GM19025 (cell line): ENCODE measurements at regions not wholly inside any gene's neighbourhood (a gene's known extent, or its start where the extent isn't known, plus 50 kb on each side); places are given as distances from the start of the nearest gene placed in this dataset.
"Not testable (repeated sequence)": the region's sequence is repeated elsewhere in the genome, so short reads cannot be mapped to it uniquely, and the experiment has no call there.

Experiments used
- ATAC-seq: cut with Tn5 transposase; IDR thresholded peaks from one replicate; pipeline ENCODE4 v1.9.1; 2021; ENCODE audit warnings: mild to moderate bottlenecking, low read depth, moderate library complexity; ENCODE audit not compliant: unreplicated experiment

GRCh38 chr1:60952612-60953111, 129.7 kb upstream of the NFIA start:
- no peak for ATAC-seq

GRCh38 chr1:60950224-60951063, 131.9 kb upstream of the NFIA start:
- no peak for ATAC-seq

- no peak for ATAC-seq
These were observed 132.5 kb upstream of the NFIA start for GRCh38 chr1:60949826-60950197.

- no peak for ATAC-seq
These were observed 133.1 kb upstream of the NFIA start for GRCh38 chr1:60949154-60949825.

GRCh38 chr1:60948486-60948885, 133.9 kb upstream of the NFIA start:
- ATAC-seq: no peak

- no peak for ATAC-seq
These were observed 135.0 kb upstream of the NFIA start for GRCh38 chr1:60947367-60947766.

GRCh38 chr1:60942896-60943638, 139.3 kb upstream of the NFIA start:
- ATAC-seq: peak; percentile 85

- ATAC-seq: no peak
These were observed 140.1 kb upstream of the NFIA start for GRCh38 chr1:60942291-60942690.

- not testable (repeated sequence) for ATAC-seq
These were observed 141.7 kb upstream of the NFIA start for GRCh38 chr1:60940685-60941084.

- ATAC-seq: no peak
These were observed 144.6 kb upstream of the NFIA start for GRCh38 chr1:60937720-60938119.

GRCh38 chr1:60936591-60937342, 145.6 kb upstream of the NFIA start:
- ATAC-seq: no peak

- ATAC-seq: no peak
These were observed 146.2 kb upstream of the NFIA start for GRCh38 chr1:60936163-60936562.

GRCh38 chr1:60935599-60936110, 146.7 kb upstream of the NFIA start:
- no peak for ATAC-seq

- no peak for ATAC-seq
These were observed 152.2 kb upstream of the NFIA start for GRCh38 chr1:60930130-60930529.

- ATAC-seq: no peak
These were observed 157.2 kb upstream of the NFIA start for GRCh38 chr1:60924964-60925798.

GRCh38 chr1:60924165-60924564, 158.2 kb upstream of the NFIA start:
- ATAC-seq: no peak

- ATAC-seq: no peak
These were observed 158.8 kb upstream of the NFIA start for GRCh38 chr1:60923389-60924087.

GRCh38 chr1:60922304-60922703, 160.1 kb upstream of the NFIA start:
- ATAC-seq: no peak

- no peak for ATAC-seq
These were observed 161.2 kb upstream of the NFIA start for GRCh38 chr1:60921175-60921574.
